ENCODE measurements at regions not wholly inside any gene's neighbourhood (a gene's known extent, or its start where the extent isn't known, plus 50 kb on each side); places are given as distances from the start of the nearest gene placed in this dataset.

DNA sequence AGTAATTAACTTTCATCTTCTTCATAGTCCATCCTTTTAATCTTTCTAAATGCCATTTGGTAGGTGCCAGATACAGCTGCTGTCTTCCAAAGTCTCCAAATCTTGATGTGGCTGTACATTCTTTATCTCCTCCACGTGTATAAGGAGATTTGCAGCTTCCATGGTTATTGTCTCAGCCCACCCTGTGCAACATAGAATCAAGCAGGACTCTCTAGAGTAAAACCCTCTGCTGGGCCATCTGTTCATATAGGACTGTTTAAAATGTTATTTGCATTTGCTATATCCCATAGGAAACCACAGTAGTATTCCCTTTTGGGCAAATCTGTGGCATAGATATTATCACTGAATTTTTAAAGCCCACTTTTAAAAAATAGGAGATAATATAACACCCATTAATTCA is 527.2 kb upstream of the EPHA5 start:
- TF ChIP-seq, protein P1, sequence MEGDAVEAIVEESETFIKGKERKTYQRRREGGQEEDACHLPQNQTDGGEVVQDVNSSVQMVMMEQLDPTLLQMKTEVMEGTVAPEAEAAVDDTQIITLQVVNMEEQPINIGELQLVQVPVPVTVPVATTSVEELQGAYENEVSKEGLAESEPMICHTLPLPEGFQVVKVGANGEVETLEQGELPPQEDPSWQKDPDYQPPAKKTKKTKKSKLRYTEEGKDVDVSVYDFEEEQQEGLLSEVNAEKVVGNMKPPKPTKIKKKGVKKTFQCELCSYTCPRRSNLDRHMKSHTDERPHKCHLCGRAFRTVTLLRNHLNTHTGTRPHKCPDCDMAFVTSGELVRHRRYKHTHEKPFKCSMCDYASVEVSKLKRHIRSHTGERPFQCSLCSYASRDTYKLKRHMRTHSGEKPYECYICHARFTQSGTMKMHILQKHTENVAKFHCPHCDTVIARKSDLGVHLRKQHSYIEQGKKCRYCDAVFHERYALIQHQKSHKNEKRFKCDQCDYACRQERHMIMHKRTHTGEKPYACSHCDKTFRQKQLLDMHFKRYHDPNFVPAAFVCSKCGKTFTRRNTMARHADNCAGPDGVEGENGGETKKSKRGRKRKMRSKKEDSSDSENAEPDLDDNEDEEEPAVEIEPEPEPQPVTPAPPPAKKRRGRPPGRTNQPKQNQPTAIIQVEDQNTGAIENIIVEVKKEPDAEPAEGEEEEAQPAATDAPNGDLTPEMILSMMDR (IDR thresholded peaks at IDR 0.05) = no peak
- no peak for TF ChIP-seq EP300 (IDR thresholded peaks at IDR 0.05)
- no peak for TF ChIP-seq POLR2A (IDR thresholded peaks at IDR 0.05)
